GM23338 (cell line): ENCODE measurements at regions not wholly inside any gene's neighbourhood (a gene's known extent, or its start where the extent isn't known, plus 50 kb on each side); places are given as distances from the start of the nearest gene placed in this dataset.

Experiments used
- ATAC-seq: fragments of 200-7000 bp; cut with Tn5 transposase; 3 replicates; pipeline ENCODE4 v1.9.1; 2020
- DNase-seq: peaks from one replicate; pipeline ENCODE4 v3.0.0-alpha.2; 2015; ENCODE audit warnings: low spot score
- H2AFZ ChIP-seq: fragments of 200-600 bp; sonication (generic); 2 replicates; pipeline ENCODE4 v1.8.0; 2016; ENCODE audit warnings: antibody characterized with exemption, mild to moderate bottlenecking, moderate library complexity
- H3F3A ChIP-seq: fragments of 200-600 bp; sonication (generic); replicated peaks from 2 replicates; pipeline ENCODE4 v1.8.0; 2017; ENCODE audit warnings: antibody characterized with exemption, mixed run types, low read depth
- H3K27ac ChIP-seq: fragments of 200-600 bp; sonication (generic); 2 replicates; pipeline ENCODE4 v1.6.1; 2016; ENCODE audit warnings: low read depth
- H3K27me3 ChIP-seq: fragments of 200-600 bp; sonication (generic); 2 replicates; pipeline ENCODE4 v1.8.0; 2016; ENCODE audit warnings: mild to moderate bottlenecking, mixed run types, moderate library complexity; ENCODE audit not compliant: insufficient read depth
- H3K36me3 ChIP-seq: fragments of 200-600 bp; sonication (generic); 2 replicates; pipeline ENCODE4 v1.8.0; 2016; ENCODE audit warnings: mild to moderate bottlenecking; ENCODE audit not compliant: insufficient read depth
- H3K4me1 ChIP-seq: fragments of 200-600 bp; sonication (generic); 2 replicates; pipeline ENCODE4 v1.8.0; 2016; ENCODE audit warnings: mild to moderate bottlenecking, moderate library complexity; ENCODE audit not compliant: insufficient read depth
- H3K4me2 ChIP-seq: fragments of 200-600 bp; sonication (generic); 2 replicates; pipeline ENCODE4 v1.7.1; 2017; ENCODE audit warnings: mixed run types
- H3K4me3 ChIP-seq: fragments of 200-600 bp; sonication (generic); 2 replicates; pipeline ENCODE4 v1.6.1; 2016; ENCODE audit warnings: mixed run types
- H3K79me2 ChIP-seq: fragments of 200-600 bp; sonication (generic); replicated peaks from 2 replicates; pipeline ENCODE4 v1.8.0; 2017; ENCODE audit warnings: mild to moderate bottlenecking; ENCODE audit not compliant: insufficient read depth
- H3K9me2 ChIP-seq: fragments of 200-600 bp; sonication (generic); 2 replicates; pipeline ENCODE4 v1.8.0; 2017; ENCODE audit not compliant: insufficient read depth
- H4K20me1 ChIP-seq: fragments of 200-600 bp; sonication (generic); replicated peaks from 2 replicates; pipeline ENCODE4 v1.8.0; 2017; ENCODE audit warnings: mild to moderate bottlenecking; ENCODE audit not compliant: insufficient read depth
- H3K27ac Mint-ChIP-seq: 2 replicates; pipeline ENCODE4 v1.8.0; 2020; ENCODE audit warnings: inconsistent platforms, mild to moderate bottlenecking, moderate library complexity, mixed read lengths
- H3K27me3 Mint-ChIP-seq: 3 replicates; pipeline ENCODE4 v1.8.0; 2022; ENCODE audit warnings: low read depth, mild to moderate bottlenecking, moderate library complexity, mixed read lengths, inconsistent platforms; ENCODE audit not compliant: insufficient read depth, poor library complexity
- H3K36me3 Mint-ChIP-seq: 3 replicates; pipeline ENCODE4 v1.8.0; 2021; ENCODE audit warnings: low read depth, mild to moderate bottlenecking, inconsistent platforms, moderate library complexity, mixed read lengths
- H3K4me1 Mint-ChIP-seq: 3 replicates; pipeline ENCODE4 v1.8.0; 2020; ENCODE audit warnings: mild to moderate bottlenecking, inconsistent platforms, mixed read lengths
- H3K4me3 Mint-ChIP-seq: 3 replicates; pipeline ENCODE4 v1.8.0; 2021; ENCODE audit warnings: moderate library complexity, mild to moderate bottlenecking, inconsistent platforms, mixed read lengths
- H3K9me3 Mint-ChIP-seq: 3 replicates; pipeline ENCODE4 v1.8.0; 2020; ENCODE audit warnings: moderate library complexity, mild to moderate bottlenecking, inconsistent platforms, mixed read lengths
- CREB1 ChIP-seq: fragments of 250-450 bp; sonication (Bioruptor Pico); IDR thresholded peaks from 2 replicates; pipeline ENCODE4 v1.5.0; 2020; ENCODE audit warnings: low read depth, mild to moderate bottlenecking, moderate library complexity
- EZH2 ChIP-seq: fragments of 200-600 bp; sonication (generic); IDR thresholded peaks from one replicate; pipeline ENCODE4 v1.8.0; 2017; ENCODE audit warnings: antibody characterized with exemption, mild to moderate bottlenecking, low read depth; ENCODE audit not compliant: unreplicated experiment
- EZH2phosphoT487 ChIP-seq: fragments of 200-600 bp; sonication (generic); IDR thresholded peaks from one replicate; pipeline ENCODE4 v1.8.1; 2018; ENCODE audit warnings: antibody characterized with exemption; ENCODE audit not compliant: unreplicated experiment
- JUNB ChIP-seq: IDR thresholded peaks from one replicate; pipeline ENCODE4 v1.6.1; 2016; ENCODE audit warnings: antibody characterized with exemption; ENCODE audit not compliant: unreplicated experiment
- NANOG ChIP-seq: IDR thresholded peaks from 2 replicates; pipeline ENCODE4 v1.6.1; 2016; ENCODE audit warnings: antibody characterized with exemption, borderline replicate concordance
- POLR2AphosphoS5 ChIP-seq: IDR thresholded peaks from 2 replicates; pipeline ENCODE4 v1.6.1; 2016; ENCODE audit warnings: antibody characterized with exemption, low read depth
- STAT1 ChIP-seq: IDR thresholded peaks from one replicate; pipeline ENCODE4 v1.6.1; 2016; ENCODE audit warnings: antibody characterized with exemption; ENCODE audit not compliant: unreplicated experiment
- ZNF114 ChIP-seq: fragments of 250-450 bp; sonication (Bioruptor Pico); IDR thresholded peaks from 2 replicates; pipeline ENCODE4 v1.5.0; 2020; ENCODE audit warnings: mild to moderate bottlenecking, moderate library complexity
- TF ChIP-seq, protein P1 (sequence below), 2 experiments: fragments of 200-600 bp in 1 of 2; sonication (generic) in 1 of 2; conservative IDR thresholded peaks; 2 replicates each; pipeline versions ENCODE4 v1.5.1 to v1.6.1; 2016 to 2017; ENCODE audit warnings: antibody characterized with exemption in 2 of 2, low read depth in 2 of 2, mild to moderate bottlenecking in 2 of 2, moderate library complexity in 1 of 2
- TF ChIP-seq, protein P2 (sequence below): IDR thresholded peaks from 2 replicates; pipeline ENCODE4 v1.6.1; 2016; ENCODE audit warnings: antibody characterized with exemption
- TF ChIP-seq, protein P3 (sequence below): fragments of 250-450 bp; sonication (Bioruptor Pico); IDR thresholded peaks from 2 replicates; pipeline ENCODE4 v1.5.0; 2020; ENCODE audit warnings: mild to moderate bottlenecking, moderate library complexity
- TF ChIP-seq, protein P4 (sequence below): IDR thresholded peaks from one replicate; pipeline ENCODE4 v1.6.1; 2018; ENCODE audit warnings: antibody characterized with exemption; ENCODE audit not compliant: unreplicated experiment

DNA sequence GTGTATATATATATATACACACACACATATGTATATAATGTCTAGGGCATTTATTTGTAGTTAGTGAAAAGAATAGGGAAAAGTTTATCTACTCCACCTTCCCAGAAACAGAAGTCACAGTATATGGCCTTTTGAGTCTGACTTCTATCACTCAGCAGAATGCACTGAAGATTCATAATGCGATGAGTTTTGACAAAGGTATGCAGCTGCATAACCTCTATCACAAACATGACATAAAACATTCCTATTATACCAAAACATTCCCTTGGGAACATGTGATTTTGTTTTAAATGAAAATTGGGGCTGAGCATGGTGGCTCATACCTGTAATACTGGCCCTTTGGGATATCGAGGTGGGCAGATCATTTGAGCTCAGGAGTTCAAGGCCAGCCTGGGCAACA, 137.3 kb upstream of the EEPD1 start (continued):
- TF ChIP-seq EZH2phosphoT487 (no peak), JUNB (no peak), STAT1 (no peak), CREB1 (CRISPR knock-in tag) (no peak)
- TF ChIP-seq, protein P1, sequence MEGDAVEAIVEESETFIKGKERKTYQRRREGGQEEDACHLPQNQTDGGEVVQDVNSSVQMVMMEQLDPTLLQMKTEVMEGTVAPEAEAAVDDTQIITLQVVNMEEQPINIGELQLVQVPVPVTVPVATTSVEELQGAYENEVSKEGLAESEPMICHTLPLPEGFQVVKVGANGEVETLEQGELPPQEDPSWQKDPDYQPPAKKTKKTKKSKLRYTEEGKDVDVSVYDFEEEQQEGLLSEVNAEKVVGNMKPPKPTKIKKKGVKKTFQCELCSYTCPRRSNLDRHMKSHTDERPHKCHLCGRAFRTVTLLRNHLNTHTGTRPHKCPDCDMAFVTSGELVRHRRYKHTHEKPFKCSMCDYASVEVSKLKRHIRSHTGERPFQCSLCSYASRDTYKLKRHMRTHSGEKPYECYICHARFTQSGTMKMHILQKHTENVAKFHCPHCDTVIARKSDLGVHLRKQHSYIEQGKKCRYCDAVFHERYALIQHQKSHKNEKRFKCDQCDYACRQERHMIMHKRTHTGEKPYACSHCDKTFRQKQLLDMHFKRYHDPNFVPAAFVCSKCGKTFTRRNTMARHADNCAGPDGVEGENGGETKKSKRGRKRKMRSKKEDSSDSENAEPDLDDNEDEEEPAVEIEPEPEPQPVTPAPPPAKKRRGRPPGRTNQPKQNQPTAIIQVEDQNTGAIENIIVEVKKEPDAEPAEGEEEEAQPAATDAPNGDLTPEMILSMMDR (conservative IDR thresholded peaks at IDR 0.05; ENCODE audit: low read depth in 2 of 2), result no peak

DNA sequence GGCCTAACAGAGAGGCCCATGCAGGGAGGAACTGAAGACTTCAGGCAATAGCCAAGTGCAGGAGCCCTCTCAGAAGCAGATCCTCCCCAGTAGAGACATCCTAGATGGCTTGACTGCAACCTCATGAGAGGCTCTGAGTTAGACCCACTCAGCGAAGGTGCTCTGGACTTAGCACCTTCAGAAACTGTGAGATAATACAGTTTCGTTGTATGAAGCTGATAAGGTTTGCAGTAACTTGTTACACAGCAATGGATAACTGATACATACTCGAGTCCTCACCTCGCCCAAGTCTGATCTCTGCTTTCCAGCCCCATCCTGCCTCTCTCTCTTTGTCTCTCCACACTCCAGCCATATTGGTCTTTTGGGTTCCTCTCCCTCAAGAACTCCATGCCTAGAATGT, 136.4 kb upstream of the EEPD1 start:
- no peaks in the 10 kb centered on the region for H3K27me3 ChIP-seq
- Mint-ChIP-seq H3K27me3 (peaks cover 10% of the 10 kb centered on the region), H3K27ac (no peak overlapping the region), H3K36me3 (no peaks in the 10 kb centered on the region), H3K9me3 (no peaks in the 10 kb centered on the region), H3K4me3 (no peak overlapping the region), H3K4me1 (peaks cover 3% of the 10 kb centered on the region; the same call in 2 of the 3 replicates)
- no peaks in the 10 kb centered on the region for H3K36me3 ChIP-seq
- H3K79me2 ChIP-seq, result no peaks in the 10 kb centered on the region
- ATAC-seq (no peak), DNase-seq (no peak)
- no peak overlapping the region for H3K4me3 ChIP-seq
- H4K20me1 ChIP-seq, result no peaks in the 10 kb centered on the region
- no peaks in the 10 kb centered on the region for H3K4me1 ChIP-seq
- H3K4me2 ChIP-seq, result no peak overlapping the region
- H3K9me2 ChIP-seq, result no peaks in the 10 kb centered on the region
- no peaks in the 10 kb centered on the region for H3F3A ChIP-seq
- no peak overlapping the region for H3K27ac ChIP-seq
- TF ChIP-seq, protein P2, sequence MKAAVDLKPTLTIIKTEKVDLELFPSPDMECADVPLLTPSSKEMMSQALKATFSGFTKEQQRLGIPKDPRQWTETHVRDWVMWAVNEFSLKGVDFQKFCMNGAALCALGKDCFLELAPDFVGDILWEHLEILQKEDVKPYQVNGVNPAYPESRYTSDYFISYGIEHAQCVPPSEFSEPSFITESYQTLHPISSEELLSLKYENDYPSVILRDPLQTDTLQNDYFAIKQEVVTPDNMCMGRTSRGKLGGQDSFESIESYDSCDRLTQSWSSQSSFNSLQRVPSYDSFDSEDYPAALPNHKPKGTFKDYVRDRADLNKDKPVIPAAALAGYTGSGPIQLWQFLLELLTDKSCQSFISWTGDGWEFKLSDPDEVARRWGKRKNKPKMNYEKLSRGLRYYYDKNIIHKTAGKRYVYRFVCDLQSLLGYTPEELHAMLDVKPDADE, result no peak
- TF ChIP-seq CREB1 (CRISPR knock-in tag) (no peak), POLR2AphosphoS5 (no peak), EZH2phosphoT487 (no peak), STAT1 (no peak), NANOG (no peak), EZH2 (no peak), ZNF114 (CRISPR knock-in tag) (no peak)
- TF ChIP-seq, protein P3, sequence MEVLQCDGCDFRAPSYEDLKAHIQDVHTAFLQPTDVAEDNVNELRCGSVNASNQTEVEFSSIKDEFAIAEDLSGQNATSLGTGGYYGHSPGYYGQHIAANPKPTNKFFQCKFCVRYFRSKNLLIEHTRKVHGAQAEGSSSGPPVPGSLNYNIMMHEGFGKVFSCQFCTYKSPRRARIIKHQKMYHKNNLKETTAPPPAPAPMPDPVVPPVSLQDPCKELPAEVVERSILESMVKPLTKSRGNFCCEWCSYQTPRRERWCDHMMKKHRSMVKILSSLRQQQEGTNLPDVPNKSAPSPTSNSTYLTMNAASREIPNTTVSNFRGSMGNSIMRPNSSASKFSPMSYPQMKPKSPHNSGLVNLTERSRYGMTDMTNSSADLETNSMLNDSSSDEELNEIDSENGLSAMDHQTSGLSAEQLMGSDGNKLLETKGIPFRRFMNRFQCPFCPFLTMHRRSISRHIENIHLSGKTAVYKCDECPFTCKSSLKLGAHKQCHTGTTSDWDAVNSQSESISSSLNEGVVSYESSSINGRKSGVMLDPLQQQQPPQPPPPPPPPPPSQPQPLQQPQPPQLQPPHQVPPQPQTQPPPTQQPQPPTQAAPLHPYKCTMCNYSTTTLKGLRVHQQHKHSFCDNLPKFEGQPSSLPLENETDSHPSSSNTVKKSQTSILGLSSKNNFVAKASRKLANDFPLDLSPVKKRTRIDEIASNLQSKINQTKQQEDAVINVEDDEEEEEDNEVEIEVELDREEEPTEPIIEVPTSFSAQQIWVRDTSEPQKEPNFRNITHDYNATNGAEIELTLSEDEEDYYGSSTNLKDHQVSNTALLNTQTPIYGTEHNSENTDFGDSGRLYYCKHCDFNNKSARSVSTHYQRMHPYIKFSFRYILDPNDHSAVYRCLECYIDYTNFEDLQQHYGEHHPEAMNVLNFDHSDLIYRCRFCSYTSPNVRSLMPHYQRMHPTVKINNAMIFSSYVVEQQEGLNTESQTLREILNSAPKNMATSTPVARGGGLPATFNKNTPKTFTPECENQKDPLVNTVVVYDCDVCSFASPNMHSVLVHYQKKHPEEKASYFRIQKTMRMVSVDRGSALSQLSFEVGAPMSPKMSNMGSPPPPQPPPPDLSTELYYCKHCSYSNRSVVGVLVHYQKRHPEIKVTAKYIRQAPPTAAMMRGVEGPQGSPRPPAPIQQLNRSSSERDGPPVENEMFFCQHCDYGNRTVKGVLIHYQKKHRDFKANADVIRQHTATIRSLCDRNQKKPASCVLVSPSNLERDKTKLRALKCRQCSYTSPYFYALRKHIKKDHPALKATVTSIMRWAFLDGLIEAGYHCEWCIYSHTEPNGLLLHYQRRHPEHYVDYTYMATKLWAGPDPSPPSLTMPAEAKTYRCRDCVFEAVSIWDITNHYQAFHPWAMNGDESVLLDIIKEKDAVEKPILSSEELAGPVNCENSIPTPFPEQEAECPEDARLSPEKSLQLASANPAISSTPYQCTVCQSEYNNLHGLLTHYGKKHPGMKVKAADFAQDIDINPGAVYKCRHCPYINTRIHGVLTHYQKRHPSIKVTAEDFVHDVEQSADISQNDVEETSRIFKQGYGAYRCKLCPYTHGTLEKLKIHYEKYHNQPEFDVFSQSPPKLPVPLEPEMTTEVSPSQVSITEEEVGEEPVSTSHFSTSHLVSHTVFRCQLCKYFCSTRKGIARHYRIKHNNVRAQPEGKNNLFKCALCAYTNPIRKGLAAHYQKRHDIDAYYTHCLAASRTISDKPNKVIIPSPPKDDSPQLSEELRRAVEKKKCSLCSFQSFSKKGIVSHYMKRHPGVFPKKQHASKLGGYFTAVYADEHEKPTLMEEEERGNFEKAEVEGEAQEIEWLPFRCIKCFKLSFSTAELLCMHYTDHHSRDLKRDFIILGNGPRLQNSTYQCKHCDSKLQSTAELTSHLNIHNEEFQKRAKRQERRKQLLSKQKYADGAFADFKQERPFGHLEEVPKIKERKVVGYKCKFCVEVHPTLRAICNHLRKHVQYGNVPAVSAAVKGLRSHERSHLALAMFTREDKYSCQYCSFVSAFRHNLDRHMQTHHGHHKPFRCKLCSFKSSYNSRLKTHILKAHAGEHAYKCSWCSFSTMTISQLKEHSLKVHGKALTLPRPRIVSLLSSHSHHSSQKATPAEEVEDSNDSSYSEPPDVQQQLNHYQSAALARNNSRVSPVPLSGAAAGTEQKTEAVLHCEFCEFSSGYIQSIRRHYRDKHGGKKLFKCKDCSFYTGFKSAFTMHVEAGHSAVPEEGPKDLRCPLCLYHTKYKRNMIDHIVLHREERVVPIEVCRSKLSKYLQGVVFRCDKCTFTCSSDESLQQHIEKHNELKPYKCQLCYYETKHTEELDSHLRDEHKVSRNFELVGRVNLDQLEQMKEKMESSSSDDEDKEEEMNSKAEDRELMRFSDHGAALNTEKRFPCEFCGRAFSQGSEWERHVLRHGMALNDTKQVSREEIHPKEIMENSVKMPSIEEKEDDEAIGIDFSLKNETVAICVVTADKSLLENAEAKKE (CRISPR knock-in tag), result no peak
- TF ChIP-seq, protein P4, sequence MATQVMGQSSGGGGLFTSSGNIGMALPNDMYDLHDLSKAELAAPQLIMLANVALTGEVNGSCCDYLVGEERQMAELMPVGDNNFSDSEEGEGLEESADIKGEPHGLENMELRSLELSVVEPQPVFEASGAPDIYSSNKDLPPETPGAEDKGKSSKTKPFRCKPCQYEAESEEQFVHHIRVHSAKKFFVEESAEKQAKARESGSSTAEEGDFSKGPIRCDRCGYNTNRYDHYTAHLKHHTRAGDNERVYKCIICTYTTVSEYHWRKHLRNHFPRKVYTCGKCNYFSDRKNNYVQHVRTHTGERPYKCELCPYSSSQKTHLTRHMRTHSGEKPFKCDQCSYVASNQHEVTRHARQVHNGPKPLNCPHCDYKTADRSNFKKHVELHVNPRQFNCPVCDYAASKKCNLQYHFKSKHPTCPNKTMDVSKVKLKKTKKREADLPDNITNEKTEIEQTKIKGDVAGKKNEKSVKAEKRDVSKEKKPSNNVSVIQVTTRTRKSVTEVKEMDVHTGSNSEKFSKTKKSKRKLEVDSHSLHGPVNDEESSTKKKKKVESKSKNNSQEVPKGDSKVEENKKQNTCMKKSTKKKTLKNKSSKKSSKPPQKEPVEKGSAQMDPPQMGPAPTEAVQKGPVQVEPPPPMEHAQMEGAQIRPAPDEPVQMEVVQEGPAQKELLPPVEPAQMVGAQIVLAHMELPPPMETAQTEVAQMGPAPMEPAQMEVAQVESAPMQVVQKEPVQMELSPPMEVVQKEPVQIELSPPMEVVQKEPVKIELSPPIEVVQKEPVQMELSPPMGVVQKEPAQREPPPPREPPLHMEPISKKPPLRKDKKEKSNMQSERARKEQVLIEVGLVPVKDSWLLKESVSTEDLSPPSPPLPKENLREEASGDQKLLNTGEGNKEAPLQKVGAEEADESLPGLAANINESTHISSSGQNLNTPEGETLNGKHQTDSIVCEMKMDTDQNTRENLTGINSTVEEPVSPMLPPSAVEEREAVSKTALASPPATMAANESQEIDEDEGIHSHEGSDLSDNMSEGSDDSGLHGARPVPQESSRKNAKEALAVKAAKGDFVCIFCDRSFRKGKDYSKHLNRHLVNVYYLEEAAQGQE, result no peak
- H2AFZ ChIP-seq, result no peak overlapping the region
